ENCODE measurements at regions not wholly inside any gene's neighbourhood (a gene's known extent, or its start where the extent isn't known, plus 50 kb on each side); places are given as distances from the start of the nearest gene placed in this dataset.

DNA sequence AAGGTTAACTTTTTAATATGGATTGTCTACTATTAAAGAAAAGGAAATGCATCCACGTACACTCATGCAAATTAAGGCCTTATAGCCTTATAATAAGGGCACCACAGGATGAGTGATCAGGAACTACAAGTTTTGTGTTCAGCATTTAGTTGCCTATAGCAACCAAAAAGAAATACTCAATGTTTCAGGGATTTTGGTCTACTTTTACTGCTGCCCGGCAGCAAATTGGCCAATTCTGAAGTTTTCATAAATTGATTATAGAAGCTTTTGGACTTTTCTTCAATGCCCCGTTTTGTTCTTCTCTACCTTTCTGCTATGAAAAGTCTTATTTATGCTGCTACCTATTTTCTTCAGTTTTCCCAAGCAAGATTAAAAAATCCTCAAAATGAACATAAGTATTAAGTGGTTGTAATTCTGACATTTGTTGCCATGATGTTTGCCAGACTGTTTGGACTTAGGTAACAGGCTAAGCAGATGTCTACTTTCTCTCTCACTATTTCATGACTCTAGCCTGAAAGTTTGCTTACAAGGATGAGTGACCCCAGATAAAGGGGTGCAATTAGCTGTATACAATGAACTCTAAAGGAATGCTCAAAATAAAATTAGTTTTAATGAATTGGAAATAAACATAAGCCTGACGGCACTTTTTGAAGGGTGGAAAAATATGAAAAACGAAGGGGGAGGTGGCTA is 391.5 kb upstream of the DAB2 start:
- Histone ChIP-seq H3K27me3 (ENCODE audit: control insufficient read depth, insufficient read depth, low read length) (no peaks in the 10 kb centered on the region), H3K36me3 (ENCODE audit: control insufficient read depth, insufficient read depth, low read length) (no peaks in the 10 kb centered on the region), H3K4me3 (ENCODE audit: low read depth, low read length) (no peak overlapping the region)
- DNase-seq (ENCODE audit: low read depth), result no peak
- TF ChIP-seq, protein P1, sequence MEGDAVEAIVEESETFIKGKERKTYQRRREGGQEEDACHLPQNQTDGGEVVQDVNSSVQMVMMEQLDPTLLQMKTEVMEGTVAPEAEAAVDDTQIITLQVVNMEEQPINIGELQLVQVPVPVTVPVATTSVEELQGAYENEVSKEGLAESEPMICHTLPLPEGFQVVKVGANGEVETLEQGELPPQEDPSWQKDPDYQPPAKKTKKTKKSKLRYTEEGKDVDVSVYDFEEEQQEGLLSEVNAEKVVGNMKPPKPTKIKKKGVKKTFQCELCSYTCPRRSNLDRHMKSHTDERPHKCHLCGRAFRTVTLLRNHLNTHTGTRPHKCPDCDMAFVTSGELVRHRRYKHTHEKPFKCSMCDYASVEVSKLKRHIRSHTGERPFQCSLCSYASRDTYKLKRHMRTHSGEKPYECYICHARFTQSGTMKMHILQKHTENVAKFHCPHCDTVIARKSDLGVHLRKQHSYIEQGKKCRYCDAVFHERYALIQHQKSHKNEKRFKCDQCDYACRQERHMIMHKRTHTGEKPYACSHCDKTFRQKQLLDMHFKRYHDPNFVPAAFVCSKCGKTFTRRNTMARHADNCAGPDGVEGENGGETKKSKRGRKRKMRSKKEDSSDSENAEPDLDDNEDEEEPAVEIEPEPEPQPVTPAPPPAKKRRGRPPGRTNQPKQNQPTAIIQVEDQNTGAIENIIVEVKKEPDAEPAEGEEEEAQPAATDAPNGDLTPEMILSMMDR (IDR thresholded peaks at IDR 0.05; ENCODE audit: insufficient read depth, low read length, poor library complexity, severe bottlenecking), result no peak

DNA sequence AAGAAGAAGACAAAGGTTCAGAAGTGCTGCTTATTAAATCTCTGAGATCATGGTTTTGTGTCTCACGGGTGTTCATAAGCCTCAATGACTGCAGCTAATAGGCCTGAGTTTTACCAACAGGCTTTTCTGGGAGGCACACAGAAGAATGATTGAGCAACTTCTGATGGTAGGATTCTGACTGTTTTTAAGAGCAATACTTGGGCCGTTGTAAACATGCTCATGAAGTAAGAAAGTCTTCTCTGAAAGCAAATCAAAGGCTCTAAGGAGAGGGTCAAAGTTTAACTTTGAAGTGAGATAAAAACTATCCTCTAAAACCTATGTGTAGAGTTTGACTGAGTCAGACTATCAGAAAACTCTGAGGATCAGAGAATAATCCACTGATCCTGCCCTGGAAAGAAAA is 390.9 kb upstream of the DAB2 start:
- DNase-seq (ENCODE audit: low read depth), result no peak
- no peaks in the 10 kb centered on the region for H3K27me3 ChIP-seq (ENCODE audit: control insufficient read depth, insufficient read depth, low read length)
- no peak overlapping the region for H3K4me3 ChIP-seq (ENCODE audit: low read depth, low read length)
- TF ChIP-seq, protein P1 (IDR thresholded peaks at IDR 0.05; ENCODE audit: insufficient read depth, low read length, poor library complexity, severe bottlenecking), result no peak
- no peaks in the 10 kb centered on the region for H3K36me3 ChIP-seq (ENCODE audit: control insufficient read depth, insufficient read depth, low read length)

DNA sequence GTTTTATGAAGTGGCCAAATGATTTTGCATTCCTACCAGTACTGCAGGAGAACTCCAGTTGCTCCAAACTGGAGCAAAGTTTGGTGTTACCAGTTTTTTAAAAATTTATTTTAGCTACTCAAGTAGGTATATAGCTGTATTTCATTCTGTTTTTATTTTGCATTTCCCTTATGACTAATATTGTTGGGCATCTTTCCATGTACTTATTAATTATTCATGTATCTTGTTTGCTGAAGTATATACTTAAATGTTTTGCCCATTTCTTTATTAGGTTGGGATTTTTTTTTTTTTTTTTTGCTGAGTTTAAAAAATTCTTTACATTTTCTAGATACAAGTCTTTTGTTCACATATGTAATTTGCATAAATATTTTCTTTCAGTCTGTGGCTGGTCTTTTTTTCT is 386.6 kb upstream of the DAB2 start:
- no peak for DNase-seq (ENCODE audit: low read depth)
- TF ChIP-seq, protein P1 (IDR thresholded peaks at IDR 0.05; ENCODE audit: insufficient read depth, low read length, poor library complexity, severe bottlenecking), result no peak
- no peaks in the 10 kb centered on the region for H3K36me3 ChIP-seq (ENCODE audit: control insufficient read depth, insufficient read depth, low read length)
- no peak overlapping the region for H3K4me3 ChIP-seq (ENCODE audit: low read depth, low read length)
- no peaks in the 10 kb centered on the region for H3K27me3 ChIP-seq (ENCODE audit: control insufficient read depth, insufficient read depth, low read length)

DNA sequence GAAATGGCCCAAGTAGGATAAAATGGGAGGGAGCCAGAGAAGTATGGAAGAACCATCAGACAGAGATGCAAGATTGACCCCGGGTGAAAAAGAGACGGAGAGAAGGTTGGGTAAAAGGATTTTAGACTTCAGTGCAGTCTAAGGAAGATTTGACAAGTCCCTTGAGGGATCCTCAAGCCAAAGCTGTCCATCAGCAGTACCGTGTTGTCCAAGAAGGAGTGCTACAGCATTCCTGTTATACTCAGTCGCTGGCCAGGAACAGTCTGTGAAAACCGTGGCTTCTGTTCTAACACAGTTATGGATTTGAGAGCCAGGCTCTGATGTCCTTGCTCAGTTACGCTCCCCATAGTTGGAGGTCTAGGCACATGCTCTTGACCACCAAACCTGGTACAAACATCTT is 383.9 kb upstream of the DAB2 start:
- H3K36me3 ChIP-seq (ENCODE audit: control insufficient read depth, insufficient read depth, low read length), result no peaks in the 10 kb centered on the region
- no peaks in the 10 kb centered on the region for H3K27me3 ChIP-seq (ENCODE audit: control insufficient read depth, insufficient read depth, low read length)
- no peak overlapping the region for H3K4me3 ChIP-seq (ENCODE audit: low read depth, low read length)
- DNase-seq (ENCODE audit: low read depth), result no peak
- TF ChIP-seq, protein P1 (IDR thresholded peaks at IDR 0.05; ENCODE audit: insufficient read depth, low read length, poor library complexity, severe bottlenecking), result no peak

DNA sequence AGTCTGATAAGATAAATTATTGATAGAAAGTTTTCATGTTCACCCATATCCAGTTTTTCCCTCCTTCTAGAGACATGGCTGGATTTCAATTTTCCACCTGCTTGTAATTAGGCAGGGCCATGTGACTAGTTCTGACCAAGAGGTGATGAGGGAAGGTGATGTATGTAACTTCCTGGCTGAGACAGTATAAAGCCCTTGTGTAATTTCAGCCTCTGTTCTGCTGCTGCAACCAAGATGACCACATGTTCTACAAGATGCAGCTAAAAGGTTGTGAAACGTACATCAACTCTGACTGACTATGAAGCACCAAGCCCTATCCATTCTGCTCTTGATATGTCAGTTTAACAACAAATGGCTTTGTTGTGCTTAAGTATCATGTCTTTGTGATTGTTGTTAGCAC is 376.5 kb upstream of the DAB2 start:
- DNase-seq (ENCODE audit: low read depth), result no peak
- Histone ChIP-seq H3K36me3 (ENCODE audit: control insufficient read depth, insufficient read depth, low read length) (no peaks in the 10 kb centered on the region), H3K4me3 (ENCODE audit: low read depth, low read length) (no peak overlapping the region), H3K27me3 (ENCODE audit: control insufficient read depth, insufficient read depth, low read length) (no peaks in the 10 kb centered on the region)
- TF ChIP-seq, protein P1 (IDR thresholded peaks at IDR 0.05; ENCODE audit: insufficient read depth, low read length, poor library complexity, severe bottlenecking), result no peak

DNA sequence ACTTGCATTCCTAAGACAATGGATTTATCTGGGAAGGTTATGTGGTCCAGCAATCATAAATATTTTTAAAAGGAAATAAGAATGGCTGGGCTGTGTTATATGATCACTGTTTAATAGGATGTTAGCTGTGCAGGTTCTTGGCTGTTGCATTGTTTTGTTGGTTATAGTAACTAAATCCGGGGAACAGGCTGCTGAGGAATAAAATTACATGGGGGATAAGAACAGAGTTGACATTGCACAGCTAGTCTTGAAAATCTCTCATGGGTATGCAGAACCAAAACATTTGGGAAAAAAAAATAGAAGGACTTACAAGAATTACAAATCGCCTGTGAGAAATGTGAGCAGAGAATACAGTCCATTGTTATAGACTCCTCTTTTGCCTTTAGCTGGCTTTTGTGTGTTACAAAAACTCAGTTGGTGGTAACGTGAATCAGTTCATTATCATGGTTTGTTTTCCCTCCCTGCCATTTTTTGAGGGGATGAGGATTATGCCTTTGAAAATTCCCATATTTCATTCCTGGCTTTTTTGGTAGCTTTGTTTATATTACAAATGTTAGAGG is 375.3 kb upstream of the DAB2 start:
- H3K4me3 ChIP-seq (ENCODE audit: low read depth, low read length), result no peak overlapping the region
- no peaks in the 10 kb centered on the region for H3K36me3 ChIP-seq (ENCODE audit: control insufficient read depth, insufficient read depth, low read length)
- no peaks in the 10 kb centered on the region for H3K27me3 ChIP-seq (ENCODE audit: control insufficient read depth, insufficient read depth, low read length)
- TF ChIP-seq, protein P1 (IDR thresholded peaks at IDR 0.05; ENCODE audit: insufficient read depth, low read length, poor library complexity, severe bottlenecking), result no peak
- no peak for DNase-seq (ENCODE audit: low read depth)

All from kidney epithelial cell (primary cell).